Retinal pigment epithelial cell (primary cell): ENCODE measurements at regions not wholly inside any gene's neighbourhood (a gene's known extent, or its start where the extent isn't known, plus 50 kb on each side); places are given as distances from the start of the nearest gene placed in this dataset.

Experiments
- DNase-seq: peaks from one replicate; pipeline ENCODE4 v3.0.0-alpha.2; 2010; ENCODE audit warnings: low read depth
- H3K4me3 ChIP-seq: 2 replicates; pipeline ENCODE4 v1.5.1; 2011; ENCODE audit warnings: mild to moderate bottlenecking, low read length, control low read depth, moderate library complexity
- CTCF ChIP-seq: conservative IDR thresholded peaks from 2 replicates; pipeline ENCODE4 v1.5.1; 2011; ENCODE audit warnings: low read depth, low read length, control low read depth, inconsistent platforms

- DNase-seq: no peak
- no peak overlapping the region for H3K4me3 ChIP-seq
- TF ChIP-seq CTCF: no peak
These were observed 159.3 kb downstream of the GLI2 start for GRCh38 chr2:120894966-120895365.

DNA sequence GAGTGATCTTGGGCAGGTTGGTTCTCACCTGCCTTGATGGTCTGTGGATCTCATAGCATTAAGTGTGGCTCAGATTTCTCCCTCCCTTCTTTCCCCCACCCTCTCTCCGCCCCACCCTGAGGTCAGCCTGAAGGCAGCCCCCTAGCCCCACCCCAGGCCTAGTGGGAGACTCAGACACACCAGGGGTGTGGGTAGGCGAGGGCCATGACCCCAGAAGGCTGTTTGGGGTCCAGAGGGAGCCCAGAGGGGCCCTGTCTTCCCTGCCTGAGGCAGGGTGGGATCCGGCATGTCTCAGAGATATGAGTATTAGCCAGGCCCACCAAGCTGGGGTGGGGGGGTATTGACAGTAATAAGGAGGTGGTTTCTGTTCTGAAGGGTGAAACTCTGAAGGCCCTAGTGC lies 160.5 kb downstream of the GLI2 start:
- DNase-seq: no peak
- no peak for TF ChIP-seq CTCF
- H3K4me3 ChIP-seq: no peak overlapping the region

GRCh38 chr2:120896901-120897300 lies 161.2 kb downstream of the GLI2 start:
- no peak overlapping the region for H3K4me3 ChIP-seq
- DNase-seq: no peak
- TF ChIP-seq CTCF: no peak

DNA sequence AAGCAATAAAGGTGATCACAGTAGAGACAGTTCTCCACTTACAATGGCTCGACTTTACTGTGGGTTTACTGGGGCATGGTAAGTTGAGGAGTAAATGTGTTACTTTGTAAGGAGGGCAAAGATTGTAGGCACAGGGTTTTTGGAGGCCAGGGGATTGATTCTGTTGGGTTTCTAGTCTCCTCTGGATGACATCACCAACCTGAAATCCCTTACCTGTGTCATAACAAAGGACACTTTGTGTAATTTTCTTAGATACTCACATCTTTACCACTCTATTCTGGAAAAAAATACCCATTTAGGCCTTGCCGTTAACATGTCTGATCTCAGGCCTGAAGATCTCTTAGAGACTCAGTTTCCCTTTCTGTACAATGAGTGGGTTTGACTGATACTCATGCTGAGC lies 161.7 kb downstream of the GLI2 start:
- no peak overlapping the region for H3K4me3 ChIP-seq
- TF ChIP-seq CTCF: no peak
- DNase-seq: no peak

DNA sequence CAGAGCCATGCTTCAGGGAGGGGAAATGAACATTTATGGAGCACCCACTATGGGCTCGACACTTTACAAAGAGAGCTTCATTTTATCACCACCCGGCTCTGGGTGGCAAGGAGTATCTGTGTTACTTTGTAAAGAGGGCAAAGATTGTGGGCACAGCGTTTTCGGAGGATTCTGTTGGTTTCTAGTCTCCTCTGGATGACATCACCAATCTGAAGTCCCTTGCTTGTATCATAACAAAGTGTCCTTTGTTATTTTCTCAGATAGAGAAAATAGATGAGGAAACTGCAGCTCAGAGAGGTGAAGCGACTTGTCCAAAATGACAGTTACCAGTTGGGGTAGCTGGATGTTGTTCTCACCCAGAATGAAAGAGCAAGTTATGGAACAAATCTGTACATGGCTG lies 162.8 kb downstream of the GLI2 start:
- no peak overlapping the region for H3K4me3 ChIP-seq
- TF ChIP-seq CTCF: no peak
- no peak for DNase-seq

- H3K4me3 ChIP-seq: no peak overlapping the region
- DNase-seq: no peak
- no peak for TF ChIP-seq CTCF
These were observed 163.5 kb downstream of the GLI2 start for GRCh38 chr2:120898961-120899750.

GRCh38 chr2:120899771-120900170 lies 164.1 kb downstream of the GLI2 start:
- TF ChIP-seq CTCF: peak; percentile 7
- H3K4me3 ChIP-seq: no peak overlapping the region
- DNase-seq: no peak
